ENCODE measurements at regions not wholly inside any gene's neighbourhood (a gene's known extent, or its start where the extent isn't known, plus 50 kb on each side); places are given as distances from the start of the nearest gene placed in this dataset.

DNA sequence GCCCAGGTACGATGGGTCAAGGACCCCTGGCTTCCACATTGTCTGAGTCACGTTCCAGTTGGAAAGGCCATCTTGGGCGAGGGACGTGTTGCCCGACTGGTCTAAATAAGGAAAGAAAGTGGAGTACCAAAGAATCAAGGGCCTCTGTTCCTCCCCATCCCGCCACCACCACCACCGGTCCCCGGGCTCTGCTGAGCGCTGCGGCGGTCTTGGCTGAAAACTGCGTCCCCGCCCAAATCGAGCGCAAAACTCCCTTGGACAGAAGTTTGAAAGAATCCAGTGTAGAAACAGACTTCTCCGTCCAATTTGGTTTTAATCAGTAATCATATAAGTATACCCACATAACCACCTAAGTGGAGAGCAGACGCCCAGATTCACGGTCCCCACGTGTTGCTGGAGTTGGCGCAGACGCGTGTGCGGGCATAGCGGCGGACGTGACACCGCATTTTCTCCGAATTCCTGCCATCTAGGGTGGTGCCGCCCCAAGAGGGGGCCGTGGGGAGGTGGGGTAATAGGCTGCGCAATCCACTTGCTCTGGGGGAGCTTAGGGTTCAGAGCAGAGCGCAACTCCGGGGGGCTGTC, 243.8 kb upstream of the TOPAZ1 start:
- Mint-ChIP-seq H3K4me3 (peak overlapping the region; percentile 35), H3K36me3 (no peaks in the 10 kb centered on the region), H3K27ac (no peak overlapping the region), H3K27me3 (ENCODE audit: low read depth in 2 of 2) (peaks cover 73 to 77% of the 10 kb centered on the region in 2 donors), H3K9me3 (no peaks in the 10 kb centered on the region), H3K4me1 (peaks cover 12 to 42% of the 10 kb centered on the region in 2 donors)
- Histone ChIP-seq H3K27me3 (ENCODE audit: control insufficient read depth, insufficient read depth, low read length) (peaks cover 68% of the 10 kb centered on the region), H3K9me3 (ENCODE audit: control insufficient read depth, insufficient read depth, low read length) (no peaks in the 10 kb centered on the region), H3K27ac (ENCODE audit: low read length) (no peak overlapping the region), H3K36me3 (ENCODE audit: control insufficient read depth, insufficient read depth, low read length) (no peaks in the 10 kb centered on the region), H3K4me1 (ENCODE audit: control insufficient read depth, insufficient read depth, low read length) (peaks cover 49% of the 10 kb centered on the region), H3K4me3 (ENCODE audit: low read length) (no peak overlapping the region)
- ATAC-seq, result no peak
- no peak for TF ChIP-seq CTCF (IDR thresholded peaks at IDR 0.05)
- DNase-seq, result no peak
- WGBS (ENCODE audit: insufficient coverage), result 1% methylated on average over 33 of the region's 33 CpGs
- intact Hi-C loops (cut with micrococcal nuclease), result no loop called here

GRCh38 chr3:43998370-43998835, 243.3 kb upstream of the TOPAZ1 start:
- Histone ChIP-seq H3K9me3 (ENCODE audit: control insufficient read depth, insufficient read depth, low read length) (no peaks in the 10 kb centered on the region), H3K27ac (ENCODE audit: low read length) (no peak overlapping the region), H3K27me3 (ENCODE audit: control insufficient read depth, insufficient read depth, low read length) (peaks cover 66% of the 10 kb centered on the region), H3K4me3 (ENCODE audit: low read length) (no peak overlapping the region), H3K4me1 (ENCODE audit: control insufficient read depth, insufficient read depth, low read length) (peaks cover 49% of the 10 kb centered on the region), H3K36me3 (ENCODE audit: control insufficient read depth, insufficient read depth, low read length) (no peaks in the 10 kb centered on the region)
- Mint-ChIP-seq H3K4me3 (peak overlapping the region; percentile 47), H3K4me1 (peaks cover 12 to 42% of the 10 kb centered on the region in 2 donors), H3K36me3 (no peaks in the 10 kb centered on the region), H3K9me3 (no peaks in the 10 kb centered on the region), H3K27me3 (ENCODE audit: low read depth in 2 of 2) (peaks cover 73 to 78% of the 10 kb centered on the region in 2 donors), H3K27ac (no peak overlapping the region)
- intact Hi-C loops (cut with micrococcal nuclease), result no loop called here
- no peak for TF ChIP-seq CTCF (IDR thresholded peaks at IDR 0.05)
- WGBS (ENCODE audit: insufficient coverage), result 2% methylated on average over 20 of the region's 25 CpGs
- ATAC-seq (no peak), DNase-seq (no peak)

GRCh38 chr3:43998836-43999727, 242.6 kb upstream of the TOPAZ1 start:
- peaks cover 59% of the 10 kb centered on the region for H3K27me3 ChIP-seq (ENCODE audit: control insufficient read depth, insufficient read depth, low read length)
- H3K9me3 ChIP-seq (ENCODE audit: control insufficient read depth, insufficient read depth, low read length), result no peaks in the 10 kb centered on the region
- H3K4me3 ChIP-seq (ENCODE audit: low read length), result no peak overlapping the region

More at GRCh38 chr3:43998836-43999727, 242.6 kb upstream of the TOPAZ1 start:
- peak overlapping the region; percentile 47 for H3K4me3 Mint-ChIP-seq
- peaks cover 12 to 42% of the 10 kb centered on the region in 2 donors for H3K4me1 Mint-ChIP-seq
- no peak for TF ChIP-seq CTCF (IDR thresholded peaks at IDR 0.05)
- ATAC-seq (peak in 1 of 3 donors; percentile 36), DNase-seq (no peak)
- no peak overlapping the region for H3K27ac ChIP-seq (ENCODE audit: low read length)
- H3K4me1 ChIP-seq (ENCODE audit: control insufficient read depth, insufficient read depth, low read length), result peaks cover 49% of the 10 kb centered on the region
- peaks cover 72% of the 10 kb centered on the region in 2 donors for H3K27me3 Mint-ChIP-seq (ENCODE audit: low read depth in 2 of 2)
- H3K36me3 Mint-ChIP-seq, result no peaks in the 10 kb centered on the region
- no peaks in the 10 kb centered on the region for H3K9me3 Mint-ChIP-seq
- no peaks in the 10 kb centered on the region for H3K36me3 ChIP-seq (ENCODE audit: control insufficient read depth, insufficient read depth, low read length)
- no peak overlapping the region for H3K27ac Mint-ChIP-seq
- 4% methylated on average over 93 of the region's 93 CpGs for WGBS (ENCODE audit: insufficient coverage)
- intact Hi-C loops (cut with micrococcal nuclease), result no loop called here
